GM19023 (cell line): ENCODE measurements at regions not wholly inside any gene's neighbourhood (a gene's known extent, or its start where the extent isn't known, plus 50 kb on each side); places are given as distances from the start of the nearest gene placed in this dataset.
"Not testable (repeated sequence)": the region's sequence is repeated elsewhere in the genome, so short reads cannot be mapped to it uniquely, and the experiment has no call there.

Experiments used
- ATAC-seq: cut with Tn5 transposase; IDR thresholded peaks from one replicate; pipeline ENCODE4 v1.9.1; 2021; ENCODE audit warnings: mild to moderate bottlenecking, moderate library complexity; ENCODE audit not compliant: unreplicated experiment

DNA sequence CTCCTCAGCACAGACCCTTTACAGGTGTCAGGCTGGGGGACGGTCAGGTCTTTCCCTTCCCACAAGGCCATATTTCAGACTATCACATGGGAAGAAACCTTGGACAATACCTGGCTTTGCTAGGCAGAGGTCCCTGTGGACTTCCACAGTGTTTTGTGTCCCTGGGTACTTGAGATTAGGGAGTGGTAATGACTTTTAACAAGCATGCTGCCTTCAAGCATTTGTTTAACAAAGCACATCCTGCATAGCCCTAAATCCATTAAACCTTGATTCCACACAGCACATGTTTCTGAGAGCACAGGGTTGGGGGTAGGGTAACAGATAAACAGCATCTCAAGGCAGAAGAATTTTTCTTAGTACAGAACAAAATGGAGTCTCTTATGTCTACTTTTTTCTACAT lies 451.2 kb downstream of the PLOD2 start:
- not testable (repeated sequence) for ATAC-seq

DNA sequence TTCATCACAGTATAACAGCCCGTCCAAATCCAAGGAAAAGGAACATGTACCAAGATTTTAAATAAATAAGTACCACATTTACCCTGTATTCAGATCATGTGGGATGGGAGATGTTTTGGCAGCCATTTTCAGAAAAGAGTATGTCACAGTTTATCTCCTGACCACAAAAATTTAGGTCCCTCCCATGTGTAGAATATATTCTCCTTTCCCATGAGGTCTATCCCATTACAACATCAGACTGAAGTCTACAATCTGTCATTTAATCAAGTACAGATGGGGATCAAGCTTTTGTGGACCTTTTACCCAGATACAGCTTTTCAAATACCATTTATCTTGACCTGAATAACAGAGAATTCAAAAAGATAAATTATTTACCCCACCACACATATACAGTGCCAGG lies 444.5 kb downstream of the PLOD2 start:
- ATAC-seq, result no peak

DNA sequence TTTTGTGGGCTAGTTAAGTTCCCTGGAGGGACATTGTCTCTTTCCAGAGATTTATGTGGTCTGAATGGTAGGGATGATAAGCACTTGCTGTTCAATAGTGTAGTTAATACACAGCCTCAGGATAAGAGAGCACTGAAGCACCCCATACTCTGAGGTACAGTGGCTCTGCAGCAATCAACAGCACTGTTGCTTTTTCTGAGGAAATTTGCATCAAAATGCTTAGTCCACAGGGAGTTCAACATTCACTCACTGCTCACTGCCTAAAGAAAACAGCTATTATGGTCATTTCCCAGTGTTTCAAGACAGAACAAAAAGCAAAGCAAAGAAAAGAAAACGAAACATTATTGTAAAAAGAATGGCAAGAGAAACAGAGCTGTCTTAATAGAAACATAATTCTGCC lies 441.9 kb downstream of the PLOD2 start:
- no peak for ATAC-seq

DNA sequence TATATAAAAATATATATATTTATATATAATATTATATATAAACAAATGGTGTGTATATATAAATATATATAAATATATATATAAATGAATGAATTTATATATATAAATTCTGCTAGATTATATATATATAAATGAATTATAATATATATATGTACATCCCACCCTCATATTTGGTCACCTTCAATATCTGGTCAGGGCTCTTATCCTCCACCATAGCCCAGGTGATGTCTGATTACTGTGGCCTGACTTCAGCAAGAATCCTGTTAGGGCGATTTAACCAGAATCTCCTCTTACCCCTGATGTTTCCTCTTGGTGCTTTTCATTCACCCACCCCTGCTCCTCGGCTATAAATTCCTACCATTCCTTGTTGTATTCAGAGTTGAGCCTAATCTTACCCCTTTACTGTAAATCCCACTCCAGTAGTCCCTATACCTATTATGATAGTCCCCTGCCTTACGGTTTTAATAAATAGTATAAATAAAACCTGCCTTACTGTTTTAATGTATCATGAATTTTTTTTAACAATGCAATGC lies 439.6 kb downstream of the PLOD2 start:
- ATAC-seq, result no peak

DNA sequence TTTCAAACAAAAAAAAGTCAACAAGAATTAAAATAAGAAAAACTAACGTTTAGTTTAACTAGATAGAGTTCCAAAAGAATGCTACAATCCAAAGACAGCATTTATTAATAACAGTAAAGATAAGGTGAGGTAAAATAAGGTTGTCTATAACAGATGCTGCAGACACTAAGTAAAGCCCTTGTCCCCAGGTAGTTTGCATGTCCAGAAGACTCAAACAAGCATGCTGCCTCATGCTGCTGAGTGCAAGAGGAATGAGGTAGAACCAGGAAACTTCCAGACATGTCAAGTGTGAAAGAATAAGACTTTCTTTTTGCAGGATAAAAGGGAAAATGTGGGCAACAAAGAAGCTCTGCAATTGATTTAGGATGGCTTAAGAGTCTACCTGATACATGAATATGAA lies 439.2 kb downstream of the PLOD2 start:
- ATAC-seq, result no peak

DNA sequence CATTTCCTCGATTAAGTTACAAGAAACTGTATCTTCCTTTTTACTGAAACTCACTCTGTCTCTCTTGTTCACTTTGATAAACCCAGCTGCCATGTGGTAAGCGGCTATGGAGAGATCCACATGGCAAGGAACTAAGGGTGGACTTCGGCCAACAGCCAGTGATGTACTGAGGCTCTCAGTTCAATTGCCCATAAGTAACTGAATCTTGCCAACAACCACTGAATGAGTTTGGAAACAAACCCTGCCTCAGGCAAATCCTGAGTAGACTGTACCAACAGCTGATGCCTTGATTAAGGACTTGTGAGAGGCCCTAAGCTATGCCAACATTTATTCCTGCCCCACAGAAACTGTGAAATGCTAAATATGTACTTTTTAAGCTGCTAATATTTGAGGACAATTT lies 433.5 kb downstream of the PLOD2 start:
- ATAC-seq, result no peak

DNA sequence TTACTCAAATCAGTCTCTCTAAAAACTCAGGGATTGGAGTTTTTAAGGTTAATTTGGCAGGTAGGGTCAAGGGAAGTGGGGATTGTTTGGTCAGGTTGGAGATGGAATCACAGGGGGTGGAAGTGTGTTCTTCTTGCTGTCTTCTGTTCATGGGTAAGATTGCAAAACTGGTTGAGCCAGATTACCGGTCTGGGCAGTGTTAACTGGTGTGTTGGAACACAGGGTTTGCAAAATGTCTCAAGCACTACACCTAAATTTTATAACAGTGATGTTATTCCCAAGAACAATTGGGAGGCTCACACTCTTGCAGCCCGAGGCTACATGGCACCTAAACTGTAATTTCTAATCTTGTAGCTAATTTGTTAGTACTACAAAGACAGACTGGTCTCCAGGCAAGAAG lies 425.4 kb downstream of the PLOD2 start:
- no peak for ATAC-seq

DNA sequence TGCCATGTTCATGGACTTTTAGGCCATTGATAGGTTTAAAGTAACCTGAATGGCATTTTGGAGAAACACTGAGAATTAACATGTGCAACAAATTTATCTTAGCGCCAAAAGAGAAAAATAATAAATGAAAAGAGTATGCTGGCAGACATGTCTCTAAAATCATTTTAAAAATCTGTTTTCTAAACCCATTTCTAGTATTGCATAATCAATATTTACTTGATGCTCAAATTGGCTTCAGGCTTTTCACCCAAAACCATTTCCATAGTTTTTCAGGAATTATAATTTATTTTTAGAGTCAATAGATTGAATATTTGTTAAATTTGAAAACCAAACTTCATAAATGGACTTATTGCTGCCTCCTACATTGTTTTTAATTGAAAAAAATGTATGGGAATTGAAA lies 423.0 kb downstream of the PLOD2 start:
- no peak for ATAC-seq

DNA sequence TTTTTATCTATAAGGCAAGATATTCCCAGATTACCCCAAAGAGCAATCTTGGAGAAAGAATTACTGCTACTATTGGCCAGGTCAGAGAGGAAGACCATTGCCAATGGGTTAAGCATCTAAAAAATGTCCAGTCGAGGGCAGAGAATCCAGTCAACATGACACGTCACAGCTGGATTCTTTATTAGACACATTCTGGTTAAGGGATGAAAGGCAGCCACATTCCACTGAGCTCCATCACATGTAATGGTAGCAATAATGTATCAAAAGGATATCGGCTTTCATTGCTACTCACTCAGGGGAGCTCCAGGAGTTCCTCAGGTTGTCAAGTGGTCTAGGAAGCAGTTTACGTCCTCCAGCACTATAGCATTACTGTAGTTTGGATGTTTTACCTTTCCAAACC lies 421.1 kb downstream of the PLOD2 start:
- ATAC-seq, result no peak

DNA sequence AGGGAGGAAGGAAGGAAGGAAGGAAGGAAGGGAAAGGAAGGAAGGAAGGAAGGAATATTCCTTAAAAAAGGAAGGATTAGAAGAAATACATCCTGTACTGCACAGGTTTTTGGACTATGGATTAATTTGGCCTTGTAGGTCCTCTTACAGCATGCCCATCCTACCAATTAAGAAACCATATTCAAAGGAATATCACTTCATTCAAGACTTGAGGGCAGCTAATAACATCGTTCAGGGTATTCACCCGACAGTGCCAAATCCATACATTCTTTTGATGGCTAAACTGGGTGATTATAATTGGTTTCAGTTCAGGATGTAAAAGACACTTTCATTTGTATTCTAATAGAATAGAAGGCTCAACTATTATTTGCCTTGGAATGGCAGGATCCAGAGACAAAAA lies 410.3 kb downstream of the PLOD2 start:
- no peak for ATAC-seq

DNA sequence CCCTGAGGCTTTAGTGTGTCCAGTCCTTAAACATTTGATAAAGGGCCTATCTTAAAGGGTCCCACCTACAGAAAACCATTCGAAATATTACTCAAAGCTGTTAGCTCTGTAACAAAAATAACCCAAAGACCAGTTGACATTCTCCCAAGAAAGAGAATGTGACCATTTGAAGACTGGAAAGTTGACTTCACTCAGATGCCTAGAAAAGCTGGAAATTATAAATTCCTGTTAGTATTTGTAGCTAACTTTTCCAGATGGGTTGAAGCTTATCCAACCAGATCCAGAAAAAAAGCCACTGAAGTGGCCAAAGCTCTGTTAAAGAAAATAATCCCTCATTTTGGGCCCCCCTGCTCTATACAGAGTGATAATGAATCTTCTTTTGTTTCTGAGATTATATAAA lies 408.4 kb downstream of the PLOD2 start:
- no peak for ATAC-seq

DNA sequence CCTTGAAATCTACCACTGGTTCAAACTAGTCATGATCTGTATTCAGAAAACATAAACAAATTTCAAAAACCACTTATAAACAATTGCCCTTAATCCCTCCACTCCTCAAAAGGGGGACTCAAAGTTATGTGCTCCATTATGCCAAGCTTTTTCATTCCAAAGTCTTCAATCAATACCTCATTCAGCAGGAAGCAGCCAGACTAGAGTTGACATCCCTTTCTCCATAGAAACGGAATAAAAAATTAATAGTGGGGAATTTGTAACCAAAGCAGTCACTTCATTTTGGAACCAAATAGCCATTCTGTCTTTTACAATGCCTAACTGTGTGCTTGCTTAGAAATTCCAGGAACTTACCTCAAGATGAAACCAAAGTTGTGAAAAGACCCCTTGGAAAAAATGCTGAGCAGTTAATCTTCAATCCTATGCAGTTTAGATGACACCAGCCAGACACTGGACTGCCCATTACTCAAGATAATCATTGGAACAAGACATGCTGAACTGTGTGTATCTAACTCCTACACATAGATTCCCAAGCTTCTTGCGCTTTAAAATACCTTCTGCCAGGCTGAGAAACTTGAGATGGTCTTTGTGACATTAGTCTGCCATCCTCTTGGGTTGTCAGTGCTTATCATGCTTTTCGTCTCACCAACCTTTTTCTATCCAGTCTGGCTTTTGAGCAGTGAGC lies 406.2 kb downstream of the PLOD2 start:
- ATAC-seq, result no peak

DNA sequence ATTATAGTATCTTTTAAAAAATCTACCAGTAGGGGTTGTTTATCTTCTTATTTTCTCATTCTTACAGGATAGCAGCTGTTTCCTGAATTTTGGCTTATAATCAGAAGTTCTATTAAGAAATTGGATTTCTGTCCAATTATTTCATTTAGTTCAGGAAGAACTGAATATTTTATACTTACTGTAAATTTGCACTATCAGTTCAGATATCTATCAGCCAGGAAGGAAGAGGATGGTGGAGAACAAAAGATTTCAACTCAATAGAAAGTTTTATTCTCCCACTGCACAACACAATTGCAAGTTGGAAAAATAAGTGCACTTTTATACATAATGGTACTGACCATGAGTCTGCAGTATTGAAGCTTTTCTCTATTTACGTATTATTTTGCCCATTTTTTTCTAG lies 400.9 kb downstream of the PLOD2 start:
- ATAC-seq, result no peak

DNA sequence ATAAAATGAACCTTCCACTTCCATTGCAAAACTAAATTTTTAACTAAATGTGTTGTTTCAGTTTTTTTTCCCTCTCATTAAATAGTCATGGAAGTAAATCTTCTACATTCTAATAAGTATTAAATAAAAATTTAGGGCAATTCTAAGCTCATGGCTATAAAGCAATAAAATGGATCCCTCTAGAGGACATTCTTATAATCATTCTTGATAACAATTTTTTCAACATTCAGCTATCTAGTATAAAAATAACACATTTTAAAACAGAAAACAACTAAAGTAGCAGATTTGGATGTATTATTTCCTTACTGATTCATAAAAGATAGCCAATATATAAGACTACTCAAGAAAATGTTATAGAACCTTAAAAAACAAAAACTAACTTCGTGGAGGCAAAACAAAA lies 393.1 kb downstream of the PLOD2 start:
- ATAC-seq, result no peak

DNA sequence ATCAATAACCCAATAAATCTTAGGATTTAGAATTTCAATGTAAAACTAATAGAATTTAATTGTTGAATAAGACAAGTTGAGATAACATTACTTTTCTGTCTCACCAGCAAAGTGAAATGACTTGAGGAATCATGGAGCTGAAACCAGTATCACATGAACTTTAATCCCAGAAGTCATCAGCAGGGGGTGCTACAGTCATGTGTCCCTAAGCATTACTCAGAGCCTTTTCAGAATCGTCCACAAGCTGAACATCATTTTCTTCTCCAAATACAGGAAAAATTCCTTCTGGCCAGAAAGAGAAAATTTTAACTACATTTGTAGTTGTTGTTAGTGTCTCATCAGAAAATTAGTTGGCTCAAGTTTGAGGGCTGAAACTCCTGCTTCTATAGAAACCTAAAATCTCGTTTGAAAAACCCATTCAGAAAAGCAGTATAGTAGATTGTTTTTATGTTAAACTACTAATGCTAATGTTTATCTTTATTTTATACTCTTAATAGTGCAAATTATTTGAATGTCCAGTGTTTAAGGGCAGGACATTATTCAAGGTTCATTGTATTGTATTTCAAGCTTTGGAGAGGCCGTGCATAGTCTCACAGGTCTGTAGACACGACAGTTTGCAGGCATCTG lies 384.1 kb downstream of the PLOD2 start:
- ATAC-seq, result peak; percentile 60

DNA sequence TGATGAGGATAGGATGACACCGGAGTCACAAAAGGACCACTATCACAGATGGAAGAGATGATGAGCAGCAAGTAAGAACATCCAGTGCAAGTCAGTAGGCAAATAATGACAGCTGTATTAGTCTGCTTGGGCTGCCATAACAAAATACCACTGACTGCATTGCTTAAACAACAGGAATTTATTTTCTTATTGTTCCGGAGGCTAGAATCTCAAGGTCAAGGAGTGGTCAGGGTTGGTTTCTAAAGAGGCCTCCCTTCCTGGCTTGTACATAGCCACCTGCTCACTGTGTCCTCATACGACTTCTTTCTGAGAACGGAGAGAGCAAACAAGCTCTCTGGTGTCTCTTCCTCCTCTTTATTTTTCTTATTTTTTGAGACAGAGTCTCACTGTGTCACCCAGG lies 380.7 kb downstream of the PLOD2 start:
- no peak for ATAC-seq

DNA sequence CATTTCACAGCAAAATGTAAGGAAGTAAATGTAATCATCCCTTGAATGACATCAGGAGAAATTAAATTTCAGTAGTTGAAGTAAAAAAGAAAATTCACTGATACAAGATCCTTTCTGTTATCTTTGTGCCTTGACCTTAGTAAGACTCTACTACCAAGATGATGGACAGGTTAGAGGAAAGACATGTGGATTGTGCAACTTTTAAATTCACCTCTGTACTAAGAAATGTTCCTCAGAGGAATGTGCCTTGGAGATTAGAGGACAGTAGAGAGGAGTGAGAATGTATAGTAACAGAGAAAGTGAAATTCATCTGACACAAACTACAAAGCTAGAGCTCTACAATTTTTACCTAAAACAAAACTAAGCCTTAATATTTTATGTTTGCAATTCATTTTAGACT lies 375.3 kb downstream of the PLOD2 start:
- ATAC-seq, result no peak

DNA sequence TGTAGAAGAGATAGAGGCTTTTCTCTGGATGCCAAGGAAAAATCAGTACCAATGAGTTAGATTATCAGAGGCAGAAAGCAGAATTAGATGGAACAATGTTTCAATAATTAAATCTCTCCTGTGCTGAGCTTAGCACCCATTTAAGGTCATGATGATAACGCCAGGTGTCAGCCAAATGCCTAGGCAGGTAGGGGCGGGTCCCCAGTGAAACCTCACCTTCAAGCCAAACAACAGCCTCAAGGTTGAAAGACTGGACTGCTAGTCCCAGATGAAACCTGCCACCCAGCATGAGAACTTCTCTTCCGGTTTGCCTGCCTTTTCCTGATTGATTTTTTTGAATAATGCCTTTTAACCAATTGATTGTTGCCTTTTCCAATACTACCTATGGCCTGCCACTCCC lies 363.0 kb downstream of the PLOD2 start:
- no peak for ATAC-seq

DNA sequence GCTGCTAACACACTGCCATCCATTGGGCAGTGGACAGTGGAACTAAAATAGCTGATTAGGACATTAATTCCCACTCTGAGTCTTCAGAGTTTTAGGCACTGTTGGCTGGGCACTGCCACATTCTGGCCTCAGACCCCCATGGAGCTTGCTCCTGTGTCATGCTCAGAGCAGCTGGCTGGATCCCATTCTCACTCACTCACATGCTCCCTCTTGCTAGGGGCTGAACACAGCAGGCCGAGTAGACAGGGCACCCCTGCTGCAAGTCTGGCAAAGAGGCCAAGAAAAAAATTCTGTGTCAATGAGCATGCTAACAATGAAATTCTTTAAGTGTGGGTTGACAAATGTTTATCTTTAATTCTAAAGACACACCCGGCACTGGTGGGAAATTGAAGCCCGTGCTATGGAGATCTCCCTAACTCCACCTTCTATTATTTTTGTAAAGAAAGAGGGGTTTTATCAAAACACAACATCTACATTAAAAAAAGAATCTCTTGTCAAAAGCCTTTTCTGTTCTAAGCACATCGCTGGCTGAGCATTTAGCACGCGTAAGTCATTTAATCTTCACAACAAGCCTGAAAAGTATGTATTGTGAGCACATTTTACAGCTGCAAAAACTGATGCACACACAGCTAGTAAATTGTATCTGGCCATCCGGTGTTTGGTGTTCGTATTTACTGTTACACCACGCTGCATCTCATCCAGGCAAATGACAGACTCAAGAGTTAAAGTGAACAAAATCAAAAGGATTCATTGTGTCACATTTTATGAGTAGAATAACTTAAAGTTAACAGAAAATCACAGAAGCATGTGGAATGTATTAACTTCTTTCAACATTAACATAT lies 362.1 kb downstream of the PLOD2 start:
- ATAC-seq, result no peak

DNA sequence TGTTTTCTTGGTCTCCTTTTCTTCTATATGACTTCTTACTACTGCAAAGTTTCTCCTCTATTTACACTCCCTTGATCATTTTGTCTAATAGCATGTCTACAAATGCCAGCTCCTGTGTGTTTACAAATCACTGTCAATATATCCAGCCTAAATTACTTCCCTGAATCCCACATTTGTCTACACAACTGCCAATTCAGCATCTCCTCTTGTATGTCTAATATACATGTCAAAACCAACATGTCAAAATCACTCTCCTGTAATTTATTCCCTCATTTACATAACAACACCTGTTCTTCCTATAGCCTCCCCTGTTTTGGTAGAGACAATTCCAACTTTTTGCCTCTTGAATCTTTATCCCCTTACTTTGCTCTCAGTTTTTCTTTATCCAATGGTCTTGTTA lies 359.3 kb downstream of the PLOD2 start:
- no peak for ATAC-seq

DNA sequence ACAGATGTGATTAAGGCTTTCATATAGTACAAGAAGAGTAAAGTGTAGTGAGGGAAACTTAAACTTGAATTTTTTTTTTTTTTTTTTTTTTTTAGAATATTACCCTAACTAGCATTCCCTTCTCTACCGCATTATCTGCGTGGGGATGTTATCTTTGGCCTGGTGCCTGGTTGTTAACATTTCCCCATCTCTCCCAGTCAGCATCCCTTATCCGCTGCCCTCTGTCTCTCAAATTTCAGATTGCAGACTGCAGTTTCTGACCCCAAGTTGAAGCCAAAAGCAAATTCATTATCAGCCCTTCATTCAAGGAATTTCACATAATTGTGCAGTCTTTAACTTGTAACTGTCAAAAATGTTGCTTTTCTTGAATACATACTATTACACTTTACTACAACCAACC lies 353.0 kb downstream of the PLOD2 start:
- no peak for ATAC-seq

DNA sequence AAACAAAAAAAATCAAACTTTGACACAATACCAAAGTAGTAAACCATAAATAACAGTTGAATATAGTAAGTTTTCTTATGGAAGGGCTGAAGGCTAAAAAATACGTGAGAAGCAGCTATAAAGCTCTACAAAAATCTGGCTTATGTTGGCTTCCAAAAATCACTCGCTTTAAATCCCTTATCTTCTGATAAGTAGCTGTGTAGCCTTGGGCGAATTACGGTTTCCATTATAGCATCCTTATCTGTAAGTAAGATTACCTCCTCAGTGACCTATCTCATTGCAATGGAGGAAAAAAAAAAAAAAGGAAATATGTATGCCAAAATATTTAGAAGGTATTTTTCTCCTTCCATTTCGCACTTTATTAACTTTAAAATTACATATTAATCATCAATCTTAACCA lies 348.6 kb downstream of the PLOD2 start:
- no peak for ATAC-seq
